Tibial nerve (tissue), 4 donors: ENCODE measurements at regions not wholly inside any gene's neighbourhood (a gene's known extent, or its start where the extent isn't known, plus 50 kb on each side); places are given as distances from the start of the nearest gene placed in this dataset.

Experiments
- DNase-seq, 2 donors: peaks; one replicate each; pipeline ENCODE4 v3.0.0-alpha.2; 2019; ENCODE audit warnings: low spot score in 2 of 2
- H3K27ac ChIP-seq, 4 donors: fragments of 200-600 bp; sonication (generic) in 3 of 4; one replicate each; pipeline ENCODE4 v1.5.1; 2017 to 2019; ENCODE audit warnings: mild to moderate bottlenecking in 1 of 4
- H3K27me3 ChIP-seq, 2 donors: fragments of 200-600 bp; sonication (generic) in 1 of 2; one replicate each; pipeline versions ENCODE4 v1.5.1 to v1.6.0; 2017 to 2019
- H3K36me3 ChIP-seq, 3 donors: fragments of 200-600 bp; sonication (generic); one replicate each; pipeline ENCODE4 v1.5.1; 2018 to 2019
- H3K4me1 ChIP-seq, 4 donors: fragments of 200-600 bp; sonication (generic) in 3 of 4; one replicate each; pipeline ENCODE4 v1.5.1; 2017 to 2019
- H3K4me3 ChIP-seq, 4 donors: fragments of 200-600 bp; sonication (generic) in 3 of 4; one replicate each; pipeline ENCODE4 v1.5.1; 2017 to 2019; ENCODE audit warnings: mild to moderate bottlenecking in 1 of 4, moderate library complexity in 1 of 4
- H3K9me3 ChIP-seq, 4 donors: fragments of 200-600 bp; sonication (generic) in 3 of 4; one replicate each; pipeline ENCODE4 v1.5.1; 2017 to 2019
- EP300 ChIP-seq, 2 donors: sonication (generic); formaldehyde crosslinking; IDR thresholded peaks; one replicate each; pipeline ENCODE4 v1.6.1; 2017; ENCODE audit warnings: antibody characterized with exemption in 2 of 2, mild to moderate bottlenecking in 1 of 2
- POLR2A ChIP-seq, 2 donors: fragments of 450-650 bp; IDR thresholded peaks; one replicate each; pipeline ENCODE4 v1.6.1; 2017; ENCODE audit warnings: antibody characterized with exemption in 2 of 2, mild to moderate bottlenecking in 2 of 2, moderate library complexity in 2 of 2
- WGBS, 2 donors: methylation state at CpG; one replicate each; pipeline ENCODE4 v1.1.5; 2018; 5-methylcytosine and 5-hydroxymethylcytosine counted together
- TF ChIP-seq, protein P1 (sequence below), 5 experiments: fragments of 200-600 bp in 3 of 5; fragments of 450-650 bp in 2 of 5; sonication (generic) in 3 of 5; IDR thresholded peaks; one replicate each; pipeline ENCODE4 v1.5.1; 2016 to 2019; ENCODE audit warnings: antibody characterized with exemption in 5 of 5, mild to moderate bottlenecking in 3 of 5, moderate library complexity in 2 of 5

DNA sequence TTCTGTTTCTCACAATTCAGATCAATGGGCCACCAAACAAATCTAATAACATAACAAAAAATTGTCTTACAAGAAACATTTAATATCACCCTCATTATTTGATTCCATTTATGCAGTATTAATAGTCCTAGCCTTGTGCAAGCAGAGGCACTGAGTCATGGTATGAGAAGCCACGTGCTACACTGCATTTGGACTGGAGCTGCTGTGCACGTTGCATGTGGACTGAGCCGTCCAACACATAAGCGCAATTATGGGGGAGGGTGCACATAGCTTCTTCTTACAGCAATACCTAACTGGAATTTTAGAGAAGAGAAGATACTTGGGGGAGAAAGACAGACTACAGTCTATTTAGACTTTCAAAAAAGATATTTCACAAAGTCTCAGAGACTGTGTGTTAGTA is 329.6 kb upstream of the ID2 start:
- H3K27ac ChIP-seq, result no peak overlapping the region
- H3K36me3 ChIP-seq, result no peaks in the 10 kb centered on the region
- no peaks in the 10 kb centered on the region for H3K4me1 ChIP-seq
- DNase-seq, result no peak
- 87% methylated on average over 4 of the region's 4 CpGs for WGBS, 2 donors
- H3K27me3 ChIP-seq, result no peaks in the 10 kb centered on the region
- TF ChIP-seq EP300 (IDR thresholded peaks at IDR 0.05) (no peak), POLR2A (IDR thresholded peaks at IDR 0.05) (no peak)
- TF ChIP-seq, protein P1, sequence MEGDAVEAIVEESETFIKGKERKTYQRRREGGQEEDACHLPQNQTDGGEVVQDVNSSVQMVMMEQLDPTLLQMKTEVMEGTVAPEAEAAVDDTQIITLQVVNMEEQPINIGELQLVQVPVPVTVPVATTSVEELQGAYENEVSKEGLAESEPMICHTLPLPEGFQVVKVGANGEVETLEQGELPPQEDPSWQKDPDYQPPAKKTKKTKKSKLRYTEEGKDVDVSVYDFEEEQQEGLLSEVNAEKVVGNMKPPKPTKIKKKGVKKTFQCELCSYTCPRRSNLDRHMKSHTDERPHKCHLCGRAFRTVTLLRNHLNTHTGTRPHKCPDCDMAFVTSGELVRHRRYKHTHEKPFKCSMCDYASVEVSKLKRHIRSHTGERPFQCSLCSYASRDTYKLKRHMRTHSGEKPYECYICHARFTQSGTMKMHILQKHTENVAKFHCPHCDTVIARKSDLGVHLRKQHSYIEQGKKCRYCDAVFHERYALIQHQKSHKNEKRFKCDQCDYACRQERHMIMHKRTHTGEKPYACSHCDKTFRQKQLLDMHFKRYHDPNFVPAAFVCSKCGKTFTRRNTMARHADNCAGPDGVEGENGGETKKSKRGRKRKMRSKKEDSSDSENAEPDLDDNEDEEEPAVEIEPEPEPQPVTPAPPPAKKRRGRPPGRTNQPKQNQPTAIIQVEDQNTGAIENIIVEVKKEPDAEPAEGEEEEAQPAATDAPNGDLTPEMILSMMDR (IDR thresholded peaks at IDR 0.05), result no peak
- H3K4me3 ChIP-seq, result no peak overlapping the region
- no peaks in the 10 kb centered on the region for H3K9me3 ChIP-seq

DNA sequence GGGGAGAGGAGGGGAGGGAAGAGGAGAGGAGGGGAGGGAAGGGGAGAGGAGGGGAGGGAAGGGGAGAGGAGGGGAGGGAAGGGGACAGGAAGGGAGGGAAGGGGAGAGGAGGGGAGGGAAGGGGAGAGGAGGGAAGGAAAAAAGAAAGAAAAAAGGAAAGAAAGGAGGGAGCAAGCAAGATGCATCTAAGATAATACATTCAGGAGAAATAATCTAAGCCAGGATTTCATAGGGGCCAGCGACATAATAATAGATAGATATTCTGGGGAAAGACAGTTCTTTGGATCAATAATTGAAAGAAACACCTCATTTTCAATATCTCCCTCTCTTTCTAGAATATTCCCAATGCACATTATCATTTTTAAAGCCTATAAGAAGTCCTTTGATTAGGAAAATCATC is 328.9 kb upstream of the ID2 start:
- H3K4me1 ChIP-seq, result no peaks in the 10 kb centered on the region
- no peaks in the 10 kb centered on the region for H3K9me3 ChIP-seq
- no peaks in the 10 kb centered on the region for H3K36me3 ChIP-seq
- WGBS, 2 donors, result 93 to 95% methylated on average over 1 of the region's 1 CpG
- TF ChIP-seq POLR2A (IDR thresholded peaks at IDR 0.05), result no peak
- TF ChIP-seq, protein P1 (IDR thresholded peaks at IDR 0.05), result no peak
- no peak for TF ChIP-seq EP300 (IDR thresholded peaks at IDR 0.05)
- DNase-seq, result no peak
- no peaks in the 10 kb centered on the region for H3K27me3 ChIP-seq
- H3K27ac ChIP-seq, result no peak overlapping the region
- no peak overlapping the region for H3K4me3 ChIP-seq

DNA sequence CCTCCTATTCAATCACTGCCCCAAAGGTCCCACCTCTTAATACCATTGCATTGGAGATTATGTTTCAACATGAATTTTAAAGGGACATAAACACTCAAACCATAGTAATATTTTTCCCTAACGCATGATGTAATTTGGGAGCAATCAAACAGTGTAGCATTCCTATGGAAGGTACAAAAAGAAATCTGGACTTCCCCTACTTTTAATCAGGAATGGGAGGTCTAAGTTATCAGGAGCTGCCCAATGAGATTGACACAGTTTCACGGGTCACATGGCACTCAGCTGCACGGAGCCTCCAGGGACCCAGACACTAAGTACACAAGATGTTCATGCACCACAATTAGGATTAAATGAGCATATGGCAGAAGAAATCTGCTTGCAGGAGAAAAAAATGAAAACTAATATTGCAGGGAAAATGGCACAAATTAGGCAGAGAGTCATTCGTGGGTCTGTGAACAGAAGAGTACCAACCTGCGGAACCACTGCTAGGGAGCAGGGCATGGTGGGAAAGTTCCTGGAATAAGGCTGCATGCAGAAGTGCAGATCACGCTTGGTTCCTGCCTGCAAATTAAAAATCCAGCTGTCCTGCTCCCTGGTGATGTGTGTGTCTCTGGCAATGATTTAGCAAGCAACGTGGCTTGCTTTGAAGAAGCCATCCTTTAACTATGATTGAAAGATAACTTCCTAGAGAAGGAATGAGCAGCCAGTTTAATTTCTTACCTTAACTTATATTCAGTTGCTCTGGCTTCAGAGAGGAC is 326.6 kb upstream of the ID2 start:
- Histone ChIP-seq H3K27me3 (no peaks in the 10 kb centered on the region), H3K27ac (no peak overlapping the region), H3K4me1 (no peaks in the 10 kb centered on the region), H3K9me3 (no peaks in the 10 kb centered on the region), H3K36me3 (no peaks in the 10 kb centered on the region), H3K4me3 (no peak overlapping the region)
- TF ChIP-seq EP300 (IDR thresholded peaks at IDR 0.05) (no peak), POLR2A (IDR thresholded peaks at IDR 0.05) (no peak)
- TF ChIP-seq, protein P1 (IDR thresholded peaks at IDR 0.05), result no peak
- 74 to 76% methylated on average over 7 of the region's 7 CpGs for WGBS, 2 donors
- DNase-seq, result no peak

DNA sequence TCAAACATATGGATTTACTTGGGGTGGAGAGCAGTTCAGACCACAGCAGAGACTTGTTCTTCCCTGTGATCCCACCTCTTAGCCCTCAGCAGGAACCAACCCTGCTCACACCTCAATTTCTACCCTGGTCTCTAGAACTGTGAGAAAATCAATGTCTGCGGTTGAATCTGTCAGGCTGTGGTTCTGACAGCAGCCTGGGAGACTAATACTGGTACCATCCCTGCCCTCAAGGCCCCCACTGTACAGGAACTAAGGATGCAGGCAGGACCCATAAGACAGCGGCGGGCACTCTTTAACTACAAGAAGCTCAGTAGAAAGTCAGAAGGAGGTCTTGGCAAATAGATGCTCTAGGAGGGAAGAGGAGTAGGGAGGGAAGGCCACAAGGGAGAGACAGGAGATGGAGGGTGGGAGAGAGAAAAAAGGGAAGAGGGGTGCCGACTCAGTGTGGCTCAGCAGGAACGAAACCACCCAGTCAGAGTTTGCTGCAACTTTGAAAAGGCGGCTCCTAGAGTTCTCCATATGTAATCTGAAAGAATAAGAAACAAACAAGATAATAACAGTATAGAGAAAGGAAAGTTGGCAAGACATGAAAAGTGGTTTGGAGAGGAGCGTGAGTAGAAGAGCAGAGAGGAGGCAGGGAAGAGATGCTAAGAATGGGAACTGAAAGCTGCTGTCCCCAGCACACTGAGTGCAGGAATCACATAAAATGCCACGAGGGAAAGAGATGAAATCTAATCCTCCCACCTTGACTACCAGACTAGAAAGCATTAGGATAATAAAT is 323.9 kb upstream of the ID2 start:
- no peak overlapping the region for H3K27ac ChIP-seq
- TF ChIP-seq, protein P1 (IDR thresholded peaks at IDR 0.05), result no peak
- TF ChIP-seq EP300 (IDR thresholded peaks at IDR 0.05) (no peak), POLR2A (IDR thresholded peaks at IDR 0.05) (no peak)
- 78 to 79% methylated on average over 8 of the region's 8 CpGs for WGBS, 2 donors
- no peak for DNase-seq
- H3K9me3 ChIP-seq, result no peaks in the 10 kb centered on the region
- no peaks in the 10 kb centered on the region for H3K36me3 ChIP-seq
- no peaks in the 10 kb centered on the region for H3K27me3 ChIP-seq
- no peaks in the 10 kb centered on the region for H3K4me1 ChIP-seq
- H3K4me3 ChIP-seq, result no peak overlapping the region

DNA sequence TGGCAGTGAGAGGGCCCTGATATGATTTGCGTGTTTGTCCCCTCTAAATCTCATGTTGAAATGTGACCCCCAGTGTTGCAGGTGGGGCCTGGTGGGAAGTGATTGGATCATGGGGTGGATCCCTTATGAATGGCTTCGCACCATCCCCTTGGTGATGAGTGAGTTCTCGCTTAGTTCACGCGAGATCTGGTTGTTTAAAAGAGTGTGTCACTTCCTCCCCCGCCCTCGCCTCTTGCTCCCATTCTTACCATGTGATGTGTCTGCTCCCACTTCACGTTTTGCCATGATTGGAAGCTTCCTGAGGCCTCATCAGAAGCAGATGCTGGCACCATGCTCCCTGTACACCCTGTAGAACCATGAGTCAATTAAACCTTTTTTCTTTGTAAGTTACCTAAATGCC is 319.9 kb upstream of the ID2 start:
- H3K27ac ChIP-seq, result no peak overlapping the region
- TF ChIP-seq POLR2A (IDR thresholded peaks at IDR 0.05) (no peak), EP300 (IDR thresholded peaks at IDR 0.05) (no peak)
- TF ChIP-seq, protein P1 (IDR thresholded peaks at IDR 0.05), result no peak
- 87 to 89% methylated on average over 8 of the region's 8 CpGs for WGBS, 2 donors
- H3K4me3 ChIP-seq, result no peak overlapping the region
- no peaks in the 10 kb centered on the region for H3K9me3 ChIP-seq
- no peaks in the 10 kb centered on the region for H3K36me3 ChIP-seq
- H3K4me1 ChIP-seq, result no peaks in the 10 kb centered on the region
- H3K27me3 ChIP-seq, result no peaks in the 10 kb centered on the region
- no peak for DNase-seq
